ENCODE measurements at regions not wholly inside any gene's neighbourhood (a gene's known extent, or its start where the extent isn't known, plus 50 kb on each side); places are given as distances from the start of the nearest gene placed in this dataset.

DNA sequence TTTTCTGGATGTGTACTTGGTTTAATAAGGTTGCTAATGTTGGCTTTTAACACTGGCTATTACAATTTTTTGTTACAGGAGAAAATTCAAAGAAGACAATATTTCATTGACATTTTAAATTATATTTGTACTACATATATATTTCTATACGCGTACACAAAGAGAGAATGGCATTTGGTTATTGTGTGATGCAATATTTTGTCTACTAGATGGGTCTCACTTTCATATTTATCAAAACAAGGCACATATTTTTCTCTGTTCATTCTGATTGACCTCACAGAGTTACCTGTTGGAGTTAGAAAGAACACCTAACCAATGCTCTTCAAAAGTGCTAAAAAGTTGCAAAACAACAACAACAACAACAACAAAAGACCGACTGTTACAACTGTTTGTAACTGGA, 50.2 kb upstream of the VGLL3 start:
- H3K4me1 ChIP-seq: no peaks in the 10 kb centered on the region
- no peak overlapping the region for H3K4me3 ChIP-seq
- intact Hi-C loops (cut with DNase I; ENCODE audit: low total_unique reads): no loop called here
- no peak for DNase-seq
- H3K27me3 ChIP-seq: no peaks in the 10 kb centered on the region
- no peaks in the 10 kb centered on the region for H3K36me3 ChIP-seq (ENCODE audit: low read depth, missing control alignments)
- H3K27ac ChIP-seq: no peak overlapping the region
- 66 to 82% methylated on average over 3 of the region's 3 CpGs for WGBS, 2 donors
- no peak for TF ChIP-seq CTCF (IDR thresholded peaks at IDR 0.05)
- no peaks in the 10 kb centered on the region for H3K9me3 ChIP-seq

All from testis (tissue), 2 donors.